Right lobe of liver (tissue), 6 donors: ENCODE measurements at regions not wholly inside any gene's neighbourhood (a gene's known extent, or its start where the extent isn't known, plus 50 kb on each side); places are given as distances from the start of the nearest gene placed in this dataset.

Source experiments
- ATAC-seq, 4 donors: fragments of 200-7000 bp; cut with Tn5 transposase; one replicate each; pipeline ENCODE4 v1.9.1; 2020; ENCODE audit warnings: mild to moderate bottlenecking in 4 of 4, moderate library complexity in 4 of 4
- DNase-seq, 3 donors: peaks; one replicate each; pipeline ENCODE4 v3.0.0-alpha.2; 2020
- H3K27ac ChIP-seq, 3 donors: fragments of 200-600 bp; one replicate each; pipeline ENCODE4 v1.8.0; 2022
- H3K27me3 ChIP-seq, 2 donors: fragments of 200-600 bp; one replicate each; pipeline ENCODE4 v1.8.0; 2022
- H3K36me3 ChIP-seq, 4 donors: fragments of 200-600 bp; sonication (generic) in 1 of 4; one replicate each; pipeline versions ENCODE4 v1.5.1 to v1.8.0; 2017 to 2022; ENCODE audit warnings: control low read depth in 1 of 4
- H3K4me1 ChIP-seq, 4 donors: fragments of 200-600 bp; sonication (generic) in 1 of 4; one replicate each; pipeline versions ENCODE4 v1.5.1 to v1.8.0; 2017 to 2022; ENCODE audit warnings: control low read depth in 1 of 4
- H3K4me3 ChIP-seq, 3 donors: fragments of 200-600 bp; one replicate each; pipeline ENCODE4 v1.8.0; 2022
- H3K9me3 ChIP-seq, 4 donors: fragments of 200-600 bp; sonication (generic) in 1 of 4; one replicate each; pipeline versions ENCODE4 v1.5.1 to v1.8.0; 2017 to 2022; ENCODE audit warnings: control low read depth in 1 of 4
- CTCF ChIP-seq, 4 donors: fragments of 200-600 bp in 3 of 4; fragments of 450-650 bp in 1 of 4; IDR thresholded peaks; one replicate each; pipeline versions ENCODE4 v1.5.1 to v1.8.0; 2016 to 2022; ENCODE audit warnings: antibody characterized with exemption in 4 of 4, mild to moderate bottlenecking in 2 of 4
- POLR2A ChIP-seq: fragments of 450-650 bp; IDR thresholded peaks from one replicate; pipeline ENCODE4 v1.6.1; 2017; ENCODE audit warnings: antibody characterized with exemption, mild to moderate bottlenecking
- WGBS: methylation state at CpG from one replicate; pipeline ENCODE4 v1.1.6; 2018; ENCODE audit warnings: low coverage, low lambda C conversion rate; ENCODE audit not compliant: insufficient coverage; ENCODE audit errors: missing lambda C conversion rate; 5-methylcytosine and 5-hydroxymethylcytosine counted together
- intact Hi-C, 2 donors: fragments of 100-400 bp; cut with DNase I; formaldehyde crosslinking; loops; one replicate each; pipeline versions ENCODE4 v1.11.2 to v1.14.1; 2022
- donor health status: DM: no; HTN: yes; CAD: no.
- donor health status: DM: no; HTN: no; CAD: no.
- donor health status: DM: no; HTN: no; CAD: no.
- donor health status: DM: no; HTN: yes; CAD: no.
- donor health status: DM: no; HTN: yes; CAD: no.

DNA sequence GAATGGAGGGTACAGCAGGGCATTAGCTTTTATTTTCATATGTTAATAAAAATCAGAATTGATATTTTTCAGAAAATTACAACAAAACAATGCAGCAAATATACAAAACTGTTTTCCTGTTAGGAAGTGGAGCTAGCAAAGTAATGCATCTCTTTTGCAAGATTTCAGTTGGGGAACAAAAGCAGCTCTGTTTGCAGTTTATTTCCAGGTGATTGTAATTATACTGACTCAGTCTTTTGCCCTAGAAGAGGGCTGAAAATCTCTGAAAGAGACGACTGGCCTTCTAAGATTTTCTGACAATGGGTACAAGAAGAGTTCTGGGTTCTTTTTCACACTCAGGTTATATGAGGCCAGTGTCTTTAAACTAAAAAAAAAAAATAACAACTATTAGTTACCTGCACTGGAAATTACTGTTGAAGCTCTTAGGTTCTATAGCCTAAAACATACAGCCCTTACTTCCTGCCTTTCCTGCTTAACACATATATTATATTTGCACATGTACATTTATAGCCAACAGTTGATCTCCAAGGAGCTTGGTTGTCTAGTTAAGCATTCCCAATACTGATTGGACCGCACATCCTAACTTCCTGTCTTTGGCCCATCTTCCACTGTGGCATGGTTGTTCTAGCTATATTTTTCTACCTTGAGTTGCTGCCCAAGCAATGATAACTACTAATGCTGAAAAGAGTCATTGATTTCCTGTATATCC is 199.1 kb upstream of the KRR1 start:
- no peak overlapping the region for H3K27ac ChIP-seq
- H3K4me3 ChIP-seq = no peak overlapping the region
- 49% methylated on average over 2 of the region's 2 CpGs for WGBS
- TF ChIP-seq POLR2A (no peak), CTCF (IDR thresholded peaks at IDR 0.05) (no peak)
- H3K4me1 ChIP-seq = peaks cover 0 to 7% (median 3%) of the 10 kb centered on the region in 4 donors
- H3K27me3 ChIP-seq = no peaks in the 10 kb centered on the region
- H3K9me3 ChIP-seq = no peaks in the 10 kb centered on the region
- DNase-seq (no peak), ATAC-seq (no peak)
- no peaks in the 10 kb centered on the region for H3K36me3 ChIP-seq
- intact Hi-C loops = no loop called here

GRCh38 chr12:75709503-75709902 is 198.1 kb upstream of the KRR1 start:
- no peak for TF ChIP-seq CTCF (IDR thresholded peaks at IDR 0.05)
- no peak for TF ChIP-seq POLR2A
- Histone ChIP-seq H3K36me3 (no peaks in the 10 kb centered on the region), H3K27me3 (no peaks in the 10 kb centered on the region), H3K4me3 (no peak overlapping the region), H3K4me1 (peaks cover 0 to 7% (median 3%) of the 10 kb centered on the region in 4 donors), H3K27ac (no peak overlapping the region), H3K9me3 (no peaks in the 10 kb centered on the region)
- DNase-seq = no peak
- no CpG with 5 or more reads among the region's 2 CpGs for WGBS
- peak in 1 of 4 donors; percentile 34 for ATAC-seq
- intact Hi-C loops = no loop called here

DNA sequence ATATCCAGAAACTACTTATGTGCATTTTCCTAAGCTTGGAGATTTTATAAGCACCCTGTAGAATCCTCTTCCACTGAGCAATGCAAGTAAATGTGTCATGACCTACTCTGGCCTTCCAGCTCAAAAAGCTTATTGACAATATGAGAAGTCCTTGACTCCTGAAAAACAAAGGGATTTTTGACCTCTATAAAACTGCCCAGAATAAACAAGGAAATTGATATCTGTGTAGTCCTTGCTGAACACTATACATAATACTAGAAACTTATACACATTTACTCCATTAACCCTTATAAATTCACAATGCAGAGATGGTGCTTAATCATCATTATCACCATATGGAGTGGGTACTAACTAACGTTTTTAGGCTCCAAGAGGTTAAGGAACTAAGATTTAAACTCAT is 197.4 kb upstream of the KRR1 start:
- Histone ChIP-seq H3K27ac (no peak overlapping the region), H3K4me3 (no peak overlapping the region), H3K4me1 (peaks cover 0 to 7% (median 3%) of the 10 kb centered on the region in 4 donors), H3K27me3 (no peaks in the 10 kb centered on the region), H3K9me3 (no peaks in the 10 kb centered on the region), H3K36me3 (no peaks in the 10 kb centered on the region)
- DNase-seq (no peak), ATAC-seq (no peak)
- 33% methylated on average over 1 of the region's 1 CpG for WGBS
- TF ChIP-seq POLR2A (no peak), CTCF (IDR thresholded peaks at IDR 0.05) (no peak)
- intact Hi-C loops = no loop called here

- H3K27ac ChIP-seq = no peak overlapping the region
- no peaks in the 10 kb centered on the region for H3K27me3 ChIP-seq
- H3K9me3 ChIP-seq = no peaks in the 10 kb centered on the region
- intact Hi-C loops = no loop called here
- H3K4me3 ChIP-seq = no peak overlapping the region
- 82% methylated on average over 2 of the region's 3 CpGs for WGBS
- H3K36me3 ChIP-seq = no peaks in the 10 kb centered on the region
- peaks cover 0 to 7% (median 3%) of the 10 kb centered on the region in 4 donors for H3K4me1 ChIP-seq
- ATAC-seq (no peak), DNase-seq (no peak)
- TF ChIP-seq CTCF (IDR thresholded peaks at IDR 0.05) (no peak), POLR2A (no peak)
Measured at GRCh38 chr12:75707983-75708382, 196.6 kb upstream of the KRR1 start.
